Panc1 (cell line): ENCODE measurements at regions not wholly inside any gene's neighbourhood (a gene's known extent, or its start where the extent isn't known, plus 50 kb on each side); places are given as distances from the start of the nearest gene placed in this dataset.

Experiments used
- ATAC-seq: fragments of 200-7000 bp; cut with Tn5 transposase; 2 replicates; pipeline ENCODE4 v1.9.1; 2020; ENCODE audit warnings: mild to moderate bottlenecking, moderate library complexity
- BruUV-seq: library from RNA; stranded (reverse); fragments of 400-500 nt; replicated peaks from 2 replicates; lab custom pipeline; 2021; lab: Mats Ljungman, UMichigan
- CTCF ChIA-PET: fragments of 300-600 bp; sonication (Branson Sonifier 250); formaldehyde crosslinking; loops from one replicate; lab custom pipeline; 2022; ENCODE audit warnings: antibody characterized with exemption; lab: Charles Lee
- POLR2A ChIA-PET: fragments of 300-600 bp; sonication (Branson Sonifier 250); formaldehyde crosslinking; loops from one replicate; lab custom pipeline; 2022; ENCODE audit warnings: antibody characterized with exemption; lab: Charles Lee
- DNase-seq: peaks from one replicate; pipeline ENCODE4 v3.0.0-alpha.2; 2010; ENCODE audit warnings: low read depth, low spot score
- H3K27ac ChIP-seq: 2 replicates; pipeline ENCODE4 v1.5.1; 2011; ENCODE audit warnings: mild to moderate bottlenecking, low read length, inconsistent platforms
- H3K27me3 ChIP-seq: fragments of 200-500 bp; sonication (Bioruptor generic); 2 replicates; pipeline ENCODE4 v1.6.0; 2014; ENCODE audit warnings: low read length, inconsistent platforms; ENCODE audit not compliant: control insufficient read depth, insufficient read depth
- H3K36me3 ChIP-seq: fragments of 200-500 bp; sonication (Bioruptor generic); 2 replicates; pipeline ENCODE4 v1.5.1; 2014; ENCODE audit warnings: inconsistent platforms, mild to moderate bottlenecking, low read length, moderate library complexity; ENCODE audit not compliant: control insufficient read depth, insufficient read depth
- H3K4me1 ChIP-seq: 2 replicates; pipeline ENCODE4 v1.5.1; 2011; ENCODE audit warnings: inconsistent platforms, mild to moderate bottlenecking, low read length, moderate library complexity; ENCODE audit not compliant: control insufficient read depth, insufficient read depth
- H3K4me3 ChIP-seq, 2 experiments: 2 replicates each; pipeline ENCODE4 v1.5.1; 2011 to 2012; ENCODE audit warnings: low read depth in 2 of 2, low read length in 2 of 2, mild to moderate bottlenecking in 2 of 2, inconsistent platforms in 1 of 2, moderate library complexity in 1 of 2
- H3K9me3 ChIP-seq: fragments of 200-500 bp; sonication (Bioruptor generic); 2 replicates; pipeline ENCODE4 v1.5.1; 2014; ENCODE audit warnings: low read depth, mild to moderate bottlenecking, inconsistent platforms, low read length, moderate library complexity; ENCODE audit not compliant: control insufficient read depth, insufficient read depth
- POLR2AphosphoS5 ChIP-seq: IDR thresholded peaks from 2 replicates; pipeline ENCODE4 v1.6.1; 2012; ENCODE audit warnings: mild to moderate bottlenecking, low read depth, low read length, moderate library complexity
- SIN3A ChIP-seq: IDR thresholded peaks from 2 replicates; pipeline ENCODE4 v1.6.1; 2012; ENCODE audit warnings: low read depth, mild to moderate bottlenecking, low read length, moderate library complexity, borderline replicate concordance; ENCODE audit not compliant: insufficient read depth
- TCF7L2 ChIP-seq: IDR thresholded peaks from 2 replicates; pipeline ENCODE4 v1.6.1; 2011; ENCODE audit warnings: mild to moderate bottlenecking, low read depth, low read length, inconsistent platforms
- in situ Hi-C: cut with HindIII; loops from 2 replicates; pipeline ENCODE4 v1.10.0; 2016; ENCODE audit warnings: low sequenced_read_pairs, low pct_unique_long_range_greater_than_20kb
- intact Hi-C: fragments of 100-400 bp; cut with micrococcal nuclease; formaldehyde crosslinking; loops from one replicate; pipeline ENCODE4 v1.10.0; 2022; ENCODE audit not compliant: unreplicated experiment
- TF ChIP-seq, protein P1 (sequence below), 2 experiments: IDR thresholded peaks; 2 replicates each; pipeline ENCODE4 v1.6.1; 2011 to 2012; ENCODE audit warnings: low read depth in 2 of 2, control low read depth in 1 of 2, low read length in 1 of 2, mild to moderate bottlenecking in 1 of 2, moderate library complexity in 1 of 2; ENCODE audit not compliant: insufficient read depth in 1 of 2
- TF ChIP-seq, protein P2 (sequence below): fragments of 450-650 bp; IDR thresholded peaks from 2 replicates; pipeline ENCODE4 v1.5.1; 2017; ENCODE audit warnings: mild to moderate bottlenecking

DNA sequence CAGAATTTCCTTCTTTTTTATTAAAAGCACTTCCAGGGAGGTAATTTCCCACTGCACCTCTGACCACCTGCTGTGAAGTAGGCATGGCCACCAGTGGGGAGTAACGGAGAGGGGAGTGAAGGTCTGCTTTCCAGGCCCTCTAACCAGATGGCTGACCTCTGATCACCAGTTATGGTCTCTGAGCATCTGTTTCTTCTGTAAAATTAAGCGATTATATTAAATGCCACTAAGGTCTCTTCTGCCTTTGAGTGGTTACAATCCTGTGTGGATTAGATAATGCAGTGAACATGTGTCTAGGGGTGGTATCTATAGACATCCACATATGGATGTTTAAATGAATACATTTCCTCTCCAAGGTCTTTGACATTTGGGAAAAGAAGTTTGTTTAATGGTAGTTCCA lies 199.6 kb downstream of the HERPUD2 start:
- Histone ChIP-seq H3K4me3 (no peak overlapping the region), H3K27ac (no peak overlapping the region), H3K4me1 (no peaks in the 10 kb centered on the region), H3K9me3 (no peaks in the 10 kb centered on the region), H3K36me3 (no peaks in the 10 kb centered on the region), H3K27me3 (peaks cover 16% of the 10 kb centered on the region)
- TF ChIP-seq, protein P1, sequence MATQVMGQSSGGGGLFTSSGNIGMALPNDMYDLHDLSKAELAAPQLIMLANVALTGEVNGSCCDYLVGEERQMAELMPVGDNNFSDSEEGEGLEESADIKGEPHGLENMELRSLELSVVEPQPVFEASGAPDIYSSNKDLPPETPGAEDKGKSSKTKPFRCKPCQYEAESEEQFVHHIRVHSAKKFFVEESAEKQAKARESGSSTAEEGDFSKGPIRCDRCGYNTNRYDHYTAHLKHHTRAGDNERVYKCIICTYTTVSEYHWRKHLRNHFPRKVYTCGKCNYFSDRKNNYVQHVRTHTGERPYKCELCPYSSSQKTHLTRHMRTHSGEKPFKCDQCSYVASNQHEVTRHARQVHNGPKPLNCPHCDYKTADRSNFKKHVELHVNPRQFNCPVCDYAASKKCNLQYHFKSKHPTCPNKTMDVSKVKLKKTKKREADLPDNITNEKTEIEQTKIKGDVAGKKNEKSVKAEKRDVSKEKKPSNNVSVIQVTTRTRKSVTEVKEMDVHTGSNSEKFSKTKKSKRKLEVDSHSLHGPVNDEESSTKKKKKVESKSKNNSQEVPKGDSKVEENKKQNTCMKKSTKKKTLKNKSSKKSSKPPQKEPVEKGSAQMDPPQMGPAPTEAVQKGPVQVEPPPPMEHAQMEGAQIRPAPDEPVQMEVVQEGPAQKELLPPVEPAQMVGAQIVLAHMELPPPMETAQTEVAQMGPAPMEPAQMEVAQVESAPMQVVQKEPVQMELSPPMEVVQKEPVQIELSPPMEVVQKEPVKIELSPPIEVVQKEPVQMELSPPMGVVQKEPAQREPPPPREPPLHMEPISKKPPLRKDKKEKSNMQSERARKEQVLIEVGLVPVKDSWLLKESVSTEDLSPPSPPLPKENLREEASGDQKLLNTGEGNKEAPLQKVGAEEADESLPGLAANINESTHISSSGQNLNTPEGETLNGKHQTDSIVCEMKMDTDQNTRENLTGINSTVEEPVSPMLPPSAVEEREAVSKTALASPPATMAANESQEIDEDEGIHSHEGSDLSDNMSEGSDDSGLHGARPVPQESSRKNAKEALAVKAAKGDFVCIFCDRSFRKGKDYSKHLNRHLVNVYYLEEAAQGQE (IDR thresholded peaks at IDR 0.05; ENCODE audit: insufficient read depth in 1 of 2, low read depth in 2 of 2, low read length in 1 of 2) = no peak
- TF ChIP-seq, protein P2, sequence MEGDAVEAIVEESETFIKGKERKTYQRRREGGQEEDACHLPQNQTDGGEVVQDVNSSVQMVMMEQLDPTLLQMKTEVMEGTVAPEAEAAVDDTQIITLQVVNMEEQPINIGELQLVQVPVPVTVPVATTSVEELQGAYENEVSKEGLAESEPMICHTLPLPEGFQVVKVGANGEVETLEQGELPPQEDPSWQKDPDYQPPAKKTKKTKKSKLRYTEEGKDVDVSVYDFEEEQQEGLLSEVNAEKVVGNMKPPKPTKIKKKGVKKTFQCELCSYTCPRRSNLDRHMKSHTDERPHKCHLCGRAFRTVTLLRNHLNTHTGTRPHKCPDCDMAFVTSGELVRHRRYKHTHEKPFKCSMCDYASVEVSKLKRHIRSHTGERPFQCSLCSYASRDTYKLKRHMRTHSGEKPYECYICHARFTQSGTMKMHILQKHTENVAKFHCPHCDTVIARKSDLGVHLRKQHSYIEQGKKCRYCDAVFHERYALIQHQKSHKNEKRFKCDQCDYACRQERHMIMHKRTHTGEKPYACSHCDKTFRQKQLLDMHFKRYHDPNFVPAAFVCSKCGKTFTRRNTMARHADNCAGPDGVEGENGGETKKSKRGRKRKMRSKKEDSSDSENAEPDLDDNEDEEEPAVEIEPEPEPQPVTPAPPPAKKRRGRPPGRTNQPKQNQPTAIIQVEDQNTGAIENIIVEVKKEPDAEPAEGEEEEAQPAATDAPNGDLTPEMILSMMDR = no peak
- TF ChIP-seq SIN3A (no peak), POLR2AphosphoS5 (no peak), TCF7L2 (no peak)
- no peak for DNase-seq
- no TSS peak for BruUV-seq
- no peak for ATAC-seq
- in situ Hi-C loops = no loop called here
- intact Hi-C loops = no loop called here
- ChIA-PET POLR2A (no interaction called here), CTCF (no interaction called here)

DNA sequence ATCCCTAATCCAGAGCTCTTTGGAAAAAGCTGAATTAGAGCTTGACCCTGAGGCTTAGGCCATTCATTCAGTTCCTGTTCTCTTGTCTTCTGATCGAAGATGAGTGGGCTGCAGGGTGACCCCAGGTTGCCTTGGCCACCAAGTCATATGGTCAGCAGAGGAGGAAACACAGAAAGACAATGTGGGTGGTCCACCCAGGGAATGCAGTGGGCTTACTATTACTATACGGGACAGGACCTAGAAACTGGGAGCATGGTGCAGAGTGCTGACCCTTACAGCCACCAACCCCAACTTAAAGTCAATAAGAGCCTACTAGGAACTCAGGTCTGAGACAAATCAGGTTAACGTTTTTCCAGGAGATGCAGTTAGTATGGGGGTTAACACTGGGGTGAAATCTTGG lies 200.5 kb downstream of the HERPUD2 start:
- CTCF ChIA-PET = interaction anchor here (0.7 kb wide), 1 partner anchor 69 kb away, joined by 5 read pairs; no protein-coding TSS in a partner anchor
- intact Hi-C loops = no loop called here
- BruUV-seq = no TSS peak

More for the DNA sequence above, 200.5 kb downstream of the HERPUD2 start:
- H3K4me3 ChIP-seq = no peak overlapping the region
- in situ Hi-C loops = no loop called here
- no peak for ATAC-seq
- H3K27ac ChIP-seq = no peak overlapping the region
- POLR2A ChIA-PET = no interaction called here
- H3K36me3 ChIP-seq = no peaks in the 10 kb centered on the region
- no peak for DNase-seq
- H3K27me3 ChIP-seq = peaks cover 21% of the 10 kb centered on the region
- TF ChIP-seq, protein P1 (IDR thresholded peaks at IDR 0.05; ENCODE audit: insufficient read depth in 1 of 2, low read depth in 2 of 2, low read length in 1 of 2) = no peak
- TF ChIP-seq, protein P2 = no peak
- TF ChIP-seq POLR2AphosphoS5 (no peak), SIN3A (no peak)
- H3K4me1 ChIP-seq = no peaks in the 10 kb centered on the region
- no peaks in the 10 kb centered on the region for H3K9me3 ChIP-seq
